ENCODE measurements at regions not wholly inside any gene's neighbourhood (a gene's known extent, or its start where the extent isn't known, plus 50 kb on each side); places are given as distances from the start of the nearest gene placed in this dataset.

DNA sequence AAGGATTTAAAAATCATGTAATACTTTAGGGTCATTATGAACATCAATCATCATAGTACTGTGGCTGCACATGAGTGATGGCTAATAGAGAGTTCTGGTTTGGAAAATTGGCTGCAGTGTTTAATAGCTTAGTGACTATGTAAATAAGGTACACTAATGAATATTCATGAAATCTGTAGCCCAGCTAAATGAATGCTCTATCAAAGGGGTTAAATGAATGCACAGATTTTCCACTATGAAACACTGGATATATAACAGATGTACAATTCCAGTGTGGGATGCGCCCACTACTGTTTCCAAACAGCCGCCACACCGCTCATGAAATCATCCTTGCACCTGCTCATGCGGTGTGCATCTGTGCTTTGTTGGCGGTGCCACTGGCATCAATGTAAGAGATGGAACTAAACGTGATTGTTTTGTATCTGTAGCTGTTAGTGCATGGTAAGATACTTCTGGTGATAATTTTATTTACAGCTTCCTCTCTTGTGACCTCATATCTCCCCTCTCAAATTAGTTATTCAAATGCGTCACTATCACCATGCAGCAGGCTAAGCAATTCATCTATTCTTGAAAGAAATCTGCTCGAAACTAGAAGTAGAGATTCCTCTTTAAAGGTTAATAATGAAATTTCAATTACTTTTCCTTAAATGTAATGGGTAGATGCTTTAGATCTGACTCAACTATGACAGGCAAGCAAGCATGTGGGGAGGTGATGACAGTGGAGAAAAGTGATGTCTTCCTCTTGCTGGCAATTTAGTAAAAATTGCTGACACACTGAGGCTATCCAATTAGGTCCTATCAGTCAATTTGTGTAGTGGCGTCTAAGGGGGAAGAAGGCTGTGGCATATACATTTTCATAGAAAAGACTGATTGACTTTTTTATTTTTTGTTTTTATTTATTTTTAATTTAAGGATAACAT is 433.6 kb downstream of the AEBP2 start:
- DNase-seq (ENCODE audit: low spot score) = no peak

DNA sequence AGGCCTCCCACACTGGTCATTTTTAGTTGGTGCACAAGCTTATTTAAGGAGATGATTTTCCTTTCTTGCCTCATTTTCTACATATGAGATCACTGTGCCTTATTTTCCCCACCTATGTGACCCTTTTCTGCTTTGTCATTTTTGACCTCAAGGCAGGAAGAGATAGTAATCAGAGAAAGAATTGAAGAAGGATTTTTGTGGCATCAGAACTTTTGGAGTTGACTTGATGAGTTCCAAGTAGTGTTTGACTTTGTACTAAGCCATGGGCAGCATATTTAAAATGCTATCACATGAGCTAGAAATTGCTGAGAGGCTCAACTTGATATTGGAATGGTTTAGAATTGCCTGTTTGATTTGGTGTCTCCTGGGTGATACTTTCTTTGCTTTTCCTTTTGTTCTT is 440.8 kb downstream of the AEBP2 start:
- DNase-seq (ENCODE audit: low spot score) = no peak

- DNase-seq (ENCODE audit: low spot score) = no peak
Observed at GRCh38 chr12:19880721-19881120, 441.4 kb downstream of the AEBP2 start.

DNA sequence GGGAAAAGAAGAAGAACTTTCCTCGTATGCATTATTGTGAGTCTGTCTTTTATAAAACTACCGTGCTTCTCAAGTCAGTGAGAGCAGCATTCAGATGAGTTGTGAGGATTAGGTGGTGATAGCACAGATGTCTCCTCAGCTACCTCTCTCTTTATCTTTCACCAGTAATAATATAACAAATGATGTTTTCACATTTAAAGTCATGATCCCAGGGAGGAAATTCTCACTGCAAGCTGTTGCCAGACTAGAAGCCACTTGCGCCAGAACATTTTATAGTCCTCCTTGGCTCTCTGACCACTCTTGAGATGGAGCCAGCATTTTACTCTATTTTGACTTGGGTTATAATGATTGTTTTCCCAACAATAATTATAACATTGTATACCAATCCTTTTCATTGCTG is 443.1 kb downstream of the AEBP2 start:
- no peak for DNase-seq (ENCODE audit: low spot score)

DNA sequence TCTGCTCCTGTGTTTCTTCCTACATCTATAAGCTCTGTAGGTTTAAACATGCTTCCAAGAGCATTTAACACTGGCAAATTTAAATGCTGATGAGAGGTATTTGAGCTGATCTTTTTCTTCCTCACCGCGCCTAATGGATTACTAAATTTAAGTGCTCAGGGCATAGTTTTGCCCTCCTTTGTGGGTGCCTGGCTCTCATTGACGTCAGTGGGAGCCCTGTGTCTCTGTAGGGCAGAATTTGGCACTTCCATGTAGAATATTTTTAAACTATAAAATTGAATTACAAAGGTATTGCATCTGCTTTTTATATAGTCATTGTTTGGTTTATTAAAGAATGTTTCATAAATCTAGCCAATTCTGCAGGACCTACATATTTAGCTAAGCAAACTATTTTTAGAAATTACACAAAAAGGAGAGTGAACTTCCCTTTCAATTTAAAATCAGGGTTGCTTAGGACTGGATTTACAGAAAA is 444.8 kb downstream of the AEBP2 start:
- no peak for DNase-seq (ENCODE audit: low spot score)

DNA sequence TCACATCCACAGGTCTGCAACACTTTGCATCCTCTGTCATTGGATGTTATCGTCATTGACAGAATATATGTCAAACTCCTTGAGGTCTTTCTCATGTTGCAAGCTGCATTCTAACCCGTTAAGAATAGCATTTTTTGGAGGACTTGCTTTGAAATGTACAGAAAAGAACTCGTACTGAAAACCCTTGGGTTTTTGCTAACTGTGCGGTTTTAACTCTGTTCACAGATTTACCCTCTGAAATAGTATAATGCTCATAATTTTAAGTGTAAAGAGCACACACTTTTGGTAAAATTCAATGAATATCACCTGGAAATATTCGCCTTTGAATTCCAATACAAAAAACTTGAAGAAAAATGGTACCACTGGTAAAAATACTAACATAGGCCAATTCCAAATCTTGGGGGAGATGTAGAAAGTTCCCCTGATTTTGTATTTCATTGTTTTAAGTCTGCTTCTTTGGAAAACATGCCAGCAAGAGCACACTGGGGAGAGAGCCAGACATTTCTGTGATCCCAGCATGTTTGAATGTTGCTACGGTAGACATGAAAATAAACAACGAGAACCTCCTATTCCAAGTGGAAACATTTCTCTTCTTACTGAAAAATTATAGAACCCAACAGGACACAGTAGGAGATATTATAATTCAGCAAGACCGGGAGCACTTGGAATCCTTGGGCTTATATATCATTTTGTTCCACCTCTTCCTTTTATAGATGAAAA is 446.0 kb downstream of the AEBP2 start:
- no peak for DNase-seq (ENCODE audit: low spot score)

GRCh38 chr12:19886065-19886464 is 446.8 kb downstream of the AEBP2 start:
- DNase-seq (ENCODE audit: low spot score) = no peak

- DNase-seq (ENCODE audit: low spot score) = no peak
Observed at GRCh38 chr12:19886639-19887064, 447.4 kb downstream of the AEBP2 start.

DNA sequence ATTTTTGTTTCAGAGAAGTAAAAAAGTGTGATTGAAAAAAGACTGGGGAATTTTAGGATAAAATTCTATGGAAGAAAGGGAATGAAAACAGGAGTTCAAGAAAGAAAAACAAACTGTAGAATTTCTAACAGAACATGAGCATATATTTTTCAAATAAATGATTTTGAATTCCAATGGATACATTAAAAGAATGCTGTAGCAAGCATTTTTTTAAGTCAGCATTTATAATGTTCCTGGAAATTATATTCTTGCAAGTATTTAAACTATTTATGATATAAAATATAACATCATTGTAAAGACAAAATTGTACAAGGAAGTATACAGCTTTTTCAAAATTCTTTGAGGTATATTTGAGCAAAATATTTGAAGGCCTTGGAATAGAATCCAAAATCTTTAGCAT is 450.7 kb downstream of the AEBP2 start:
- DNase-seq (ENCODE audit: low spot score) = no peak

- DNase-seq (ENCODE audit: low spot score) = no peak
Observed at GRCh38 chr12:19891936-19892591, 452.8 kb downstream of the AEBP2 start.

- DNase-seq (ENCODE audit: low spot score) = peak; percentile 22
Observed at GRCh38 chr12:19893514-19893913, 454.2 kb downstream of the AEBP2 start.

GRCh38 chr12:19894050-19894449 is 454.8 kb downstream of the AEBP2 start:
- no peak for DNase-seq (ENCODE audit: low spot score)

DNA sequence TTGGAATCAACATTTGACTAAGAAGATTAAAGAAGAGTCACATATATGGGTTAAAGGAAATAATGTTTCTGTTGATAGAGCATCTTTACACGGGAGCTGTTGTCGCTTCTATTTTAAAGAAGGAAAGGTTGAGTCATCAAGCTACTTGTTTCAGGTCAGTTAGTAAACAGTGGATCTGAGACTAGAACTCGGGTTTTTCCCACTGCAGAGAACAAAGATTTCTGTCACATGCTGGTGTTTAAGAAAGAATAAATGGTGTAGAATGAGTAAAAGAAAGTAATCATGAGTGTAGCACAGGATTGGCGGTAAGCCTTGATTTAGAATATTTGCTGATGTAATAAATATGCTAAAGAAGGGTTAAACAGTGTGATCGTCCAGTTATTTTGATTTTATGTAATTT is 455.5 kb downstream of the AEBP2 start:
- DNase-seq (ENCODE audit: low spot score) = no peak

DNA sequence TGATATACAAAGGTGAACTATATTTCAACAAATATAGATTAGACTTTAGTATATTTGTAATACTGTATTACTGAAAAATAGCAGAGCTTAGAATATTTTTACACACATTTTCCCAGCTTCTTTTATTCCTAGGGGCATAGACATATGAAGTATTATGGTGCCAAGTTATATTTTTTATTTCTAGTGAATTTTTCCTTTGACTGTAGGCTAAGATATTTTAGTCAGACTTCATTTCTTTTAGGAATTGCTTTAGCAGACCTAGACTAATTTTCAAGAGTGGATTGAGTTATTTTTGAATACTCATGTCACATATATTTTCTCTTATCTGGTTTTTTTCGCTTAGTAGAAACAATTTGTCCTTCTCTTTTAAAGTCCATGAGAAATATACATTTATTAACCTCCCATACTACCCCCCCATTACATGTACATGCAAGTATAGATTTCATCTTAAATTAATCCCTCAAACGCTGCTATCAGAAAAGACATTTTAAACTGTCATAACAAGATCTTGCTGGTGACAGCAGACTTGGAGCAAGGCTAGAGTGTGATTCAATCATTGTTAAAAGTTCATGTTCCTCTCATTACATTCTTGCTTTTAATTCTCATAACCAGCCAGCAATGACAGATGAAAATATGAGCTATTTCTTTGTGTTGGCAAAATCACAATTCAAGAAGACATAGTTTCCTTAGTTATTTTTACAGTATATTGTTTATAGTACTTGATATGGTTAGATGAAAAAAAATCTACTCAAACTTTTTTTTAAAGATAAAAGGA is 456.1 kb downstream of the AEBP2 start:
- DNase-seq (ENCODE audit: low spot score) = no peak

DNA sequence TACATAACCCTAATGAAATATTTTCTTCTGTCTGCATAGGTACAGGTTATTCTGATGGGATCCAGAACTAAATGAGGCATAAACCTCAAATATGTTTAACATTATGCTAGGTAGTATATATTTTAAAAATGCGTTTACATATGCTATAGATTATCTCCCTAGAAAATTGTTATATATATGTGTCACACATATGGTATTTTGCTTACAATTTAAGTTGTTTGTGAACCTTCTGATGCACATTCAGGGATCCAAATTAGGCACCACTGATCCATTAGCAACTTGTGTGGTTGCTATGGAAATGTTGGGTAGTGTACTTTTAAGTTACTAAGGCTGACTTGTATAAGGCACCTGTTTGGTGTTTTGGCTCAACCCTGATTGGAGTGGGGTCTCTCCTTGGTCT is 456.7 kb downstream of the AEBP2 start:
- DNase-seq (ENCODE audit: low spot score) = no peak

GRCh38 chr12:19896534-19896933 is 457.2 kb downstream of the AEBP2 start:
- no peak for DNase-seq (ENCODE audit: low spot score)

DNA sequence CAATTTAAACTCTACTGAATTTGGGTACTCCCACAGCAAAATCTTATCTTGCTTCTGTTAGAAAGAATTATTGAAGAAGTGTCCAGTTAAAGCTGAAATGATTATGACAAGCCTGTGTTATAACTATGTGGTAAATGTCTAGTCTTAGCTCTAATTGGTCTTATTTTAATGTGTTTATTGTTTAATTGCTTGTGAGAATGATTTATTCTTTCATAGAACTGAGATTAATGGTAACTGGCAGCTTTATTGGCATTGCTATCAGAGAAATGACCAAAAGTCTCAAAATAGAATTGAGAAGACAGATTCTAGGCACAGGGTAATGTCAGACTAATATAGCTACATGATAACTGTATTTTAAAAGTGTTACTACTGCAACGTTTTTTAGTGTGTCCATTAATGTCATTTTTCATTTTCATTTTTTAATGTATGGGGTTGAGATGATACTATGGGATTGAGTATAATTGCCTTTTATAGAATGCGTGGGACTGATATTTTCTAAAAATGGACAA is 458.7 kb downstream of the AEBP2 start:
- DNase-seq (ENCODE audit: low spot score) = no peak

DNA sequence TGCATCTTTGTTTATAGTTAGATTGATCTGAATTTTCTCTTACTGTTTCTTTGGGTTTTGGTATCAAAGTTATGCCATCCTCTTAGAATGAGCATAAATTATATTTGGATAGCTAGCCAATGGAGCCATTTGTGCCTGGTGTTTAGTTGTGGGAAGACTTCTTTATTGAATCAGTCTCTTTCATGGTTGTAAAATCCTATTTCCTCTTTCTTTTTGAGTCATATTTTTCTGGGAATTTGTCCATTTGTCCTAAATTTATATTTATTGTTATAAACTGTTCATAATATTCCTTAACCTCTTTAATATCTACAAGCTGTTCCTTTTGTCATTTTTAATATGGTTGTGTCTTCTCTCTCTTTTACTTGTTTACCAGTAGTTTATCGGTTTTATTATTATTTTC is 462.5 kb downstream of the AEBP2 start:
- no peak for DNase-seq (ENCODE audit: low spot score)

GRCh38 chr12:19904819-19905218 is 463.5 kb upstream of the PDE3A start:
- DNase-seq (ENCODE audit: low spot score) = no peak

- no peak for DNase-seq (ENCODE audit: low spot score)
Observed at GRCh38 chr12:19908830-19909229, 459.5 kb upstream of the PDE3A start.

DNA sequence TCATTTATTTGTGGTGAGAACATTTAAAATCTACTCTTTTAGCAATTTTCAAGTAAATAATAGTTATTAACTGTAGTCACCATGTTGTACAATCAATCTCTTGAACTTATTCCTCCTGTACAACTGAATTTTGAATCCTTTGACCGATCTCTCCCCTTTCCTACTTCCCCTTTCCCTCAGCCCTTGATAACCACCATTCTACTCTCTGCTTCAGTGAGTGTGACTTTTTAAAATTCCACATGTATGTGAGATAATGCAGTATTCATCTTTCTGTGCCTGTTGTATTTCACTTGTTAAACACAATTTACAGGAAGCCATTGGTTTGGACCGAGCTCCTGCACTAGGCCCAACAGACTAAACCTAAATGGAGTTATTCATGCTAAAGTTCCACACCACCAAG is 458.9 kb upstream of the PDE3A start:
- no peak for DNase-seq (ENCODE audit: low spot score)

GRCh38 chr12:19910681-19911080 is 457.7 kb upstream of the PDE3A start:
- DNase-seq (ENCODE audit: low spot score) = no peak
